WTC11 (cell line): ENCODE measurements at regions not wholly inside any gene's neighbourhood (a gene's known extent, or its start where the extent isn't known, plus 50 kb on each side); places are given as distances from the start of the nearest gene placed in this dataset.

ENCODE experiments used
- CREB1 ChIP-seq: sonication (generic); formaldehyde crosslinking; IDR thresholded peaks from 2 replicates; pipeline ENCODE4 v1.8.0; 2023; ENCODE audit warnings: mild to moderate bottlenecking, missing genetic modification reagents
- CTCF ChIP-seq: fragments of 200-600 bp; IDR thresholded peaks from 2 replicates; pipeline ENCODE4 v1.8.0; 2022; ENCODE audit warnings: antibody characterized with exemption
- ESRRA ChIP-seq: sonication (generic); formaldehyde crosslinking; IDR thresholded peaks from 2 replicates; pipeline ENCODE4 v1.8.1; 2022; ENCODE audit warnings: mild to moderate bottlenecking, missing genetic modification reagents, borderline replicate concordance
- FOXJ3 ChIP-seq: sonication (generic); formaldehyde crosslinking; IDR thresholded peaks from 2 replicates; pipeline ENCODE4 v1.9.0; 2021; ENCODE audit warnings: missing genetic modification reagents, mild to moderate bottlenecking, borderline replicate concordance
- SMAD3 ChIP-seq: sonication (generic); formaldehyde crosslinking; IDR thresholded peaks from 2 replicates; pipeline ENCODE4 v1.8.0; 2022; ENCODE audit warnings: missing genetic modification reagents, mild to moderate bottlenecking, borderline replicate concordance
- SP1 ChIP-seq: sonication (generic); formaldehyde crosslinking; conservative IDR thresholded peaks from 2 replicates; pipeline ENCODE4 v1.8.1; 2022; ENCODE audit warnings: missing genetic modification reagents

- no peak for TF ChIP-seq FOXJ3 (CRISPR knock-in tag)
- no peak for TF ChIP-seq SP1 (CRISPR knock-in tag)
- no peak for TF ChIP-seq CTCF
- TF ChIP-seq ESRRA (CRISPR knock-in tag), result no peak
- no peak for TF ChIP-seq CREB1 (CRISPR knock-in tag)
- TF ChIP-seq SMAD3 (CRISPR knock-in tag), result no peak
These were observed 1023.0 kb upstream of the ACVR2A start for GRCh38 chr2:146821836-146822316.
